ENCODE measurements at regions not wholly inside any gene's neighbourhood (a gene's known extent, or its start where the extent isn't known, plus 50 kb on each side); places are given as distances from the start of the nearest gene placed in this dataset.

GRCh38 chr1:234963180-234963903 lies 165.3 kb downstream of the TOMM20 start (continued):
- 0 out of 2 replicates have a peak, but pooled peaks have one; percentile 50 for TF ChIP-seq TOPORS (CRISPR knock-in tag; IDR thresholded peaks at IDR 0.05)
- no peak for TF ChIP-seq PLSCR1 (CRISPR knock-in tag; IDR thresholded peaks at IDR 0.05; ENCODE audit: borderline replicate concordance)
- TF ChIP-seq TBP (CRISPR knock-in tag; IDR thresholded peaks at IDR 0.05) = no peak
- TF ChIP-seq NCOA5 (CRISPR knock-in tag; IDR thresholded peaks at IDR 0.05) = no peak
- peak; percentile 88 for TF ChIP-seq ZNF143 (CRISPR knock-in tag; IDR thresholded peaks at IDR 0.05)
- no peak for TF ChIP-seq NR2F2 (IDR thresholded peaks at IDR 0.05; ENCODE audit: borderline replicate concordance, low read depth)
- peak; percentile 18 for TF ChIP-seq TBL1XR1 (IDR thresholded peaks at IDR 0.05; ENCODE audit: borderline replicate concordance, low read length, partially characterized antibody)
- peak; percentile 84 for TF ChIP-seq TCF7 (IDR thresholded peaks at IDR 0.05; ENCODE audit: low read depth)
- no peak for TF ChIP-seq HNRNPH1 (optimal IDR thresholded peaks at IDR 0.05; ENCODE audit: low read depth, low read length)
- no peak for TF ChIP-seq SRSF9 (IDR thresholded peaks at IDR 0.05; ENCODE audit: borderline replicate concordance, insufficient read depth, low read depth, low read length, poor library complexity, severe bottlenecking)
- no peak for TF ChIP-seq FUBP1 (CRISPR knock-in tag; IDR thresholded peaks at IDR 0.05; ENCODE audit: borderline replicate concordance)
- TF ChIP-seq CENPX (CRISPR knock-in tag; IDR thresholded peaks at IDR 0.05) = no peak
- TF ChIP-seq ATF7-NPFF (CRISPR knock-in tag; IDR thresholded peaks at IDR 0.05; ENCODE audit: low read depth) = no peak; the same call in 1 of the 2 replicates
- 0 out of 2 replicates have a peak, but pooled peaks have one; percentile 69 for TF ChIP-seq HDAC1 (CRISPR knock-in tag; IDR thresholded peaks at IDR 0.05)
- no peak for TF ChIP-seq PBX3 (CRISPR knock-in tag; IDR thresholded peaks at IDR 0.05; ENCODE audit: borderline replicate concordance)
- no peak for TF ChIP-seq PRDM4 (CRISPR knock-in tag; IDR thresholded peaks at IDR 0.05; ENCODE audit: borderline replicate concordance)
- TF ChIP-seq MEF2D (CRISPR knock-in tag; IDR thresholded peaks at IDR 0.05) = peak; percentile 69; the same call in 1 of the 2 replicates
- no peak for TF ChIP-seq ZNF777 (CRISPR knock-in tag; IDR thresholded peaks at IDR 0.05)
- TF ChIP-seq PHF5A (CRISPR knock-in tag; IDR thresholded peaks at IDR 0.05; ENCODE audit: low read depth, unreplicated experiment) = no peak
- no peak for TF ChIP-seq ETV6 (CRISPR knock-in tag; conservative IDR thresholded peaks at IDR 0.05)
- no peak for TF ChIP-seq AKAP8 (CRISPR knock-in tag; IDR thresholded peaks at IDR 0.05)
- TF ChIP-seq ZNF678 (CRISPR knock-in tag; IDR thresholded peaks at IDR 0.05) = no peak
- no peak for TF ChIP-seq ZBTB38 (CRISPR knock-in tag; IDR thresholded peaks at IDR 0.05)
- peak; percentile 86 for TF ChIP-seq ELF1 (CRISPR knock-in tag; IDR thresholded peaks at IDR 0.05)
- TF ChIP-seq ZNF383 (CRISPR knock-in tag; IDR thresholded peaks at IDR 0.05; ENCODE audit: borderline replicate concordance) = 0 out of 2 replicates have a peak, but pooled peaks have one; percentile 61
